H9 (cell line): ENCODE measurements at regions not wholly inside any gene's neighbourhood (a gene's known extent, or its start where the extent isn't known, plus 50 kb on each side); places are given as distances from the start of the nearest gene placed in this dataset.

ENCODE experiments used
- DNase-seq: peaks from one replicate; pipeline ENCODE4 v3.0.0-alpha.2; 2017
- H2AFZ ChIP-seq: one replicate; pipeline ENCODE4 v1.6.1; 2013; ENCODE audit warnings: mild to moderate bottlenecking, low read length, control low read depth, moderate library complexity
- H2AK5ac ChIP-seq: 2 replicates; pipeline ENCODE4 v1.6.1; 2013; ENCODE audit warnings: low read length, control low read depth, mixed read lengths; ENCODE audit not compliant: insufficient read length
- H2BK120ac ChIP-seq: one replicate; pipeline ENCODE4 v1.6.1; 2013; ENCODE audit warnings: low read depth, mild to moderate bottlenecking, low read length, control low read depth, inconsistent platforms; ENCODE audit not compliant: poor library complexity, severe bottlenecking
- H2BK12ac ChIP-seq: 2 replicates; pipeline ENCODE4 v1.6.1; 2013; ENCODE audit warnings: low read length, control low read depth, mixed read lengths, low read depth; ENCODE audit not compliant: insufficient read length
- H2BK15ac ChIP-seq: 2 replicates; pipeline ENCODE4 v1.6.1; 2013; ENCODE audit warnings: low read depth, low read length, control low read depth
- H2BK20ac ChIP-seq: one replicate; pipeline ENCODE4 v1.6.1; 2013; ENCODE audit warnings: low read depth, mild to moderate bottlenecking, low read length, control low read depth, inconsistent platforms; ENCODE audit not compliant: poor library complexity, severe bottlenecking
- H2BK5ac ChIP-seq: 2 replicates; pipeline ENCODE4 v1.6.1; 2013; ENCODE audit warnings: low read length, control low read depth, mixed read lengths; ENCODE audit not compliant: insufficient read length
- H3K14ac ChIP-seq: 2 replicates; pipeline ENCODE4 v1.6.1; 2013; ENCODE audit warnings: low read length, control low read depth; ENCODE audit not compliant: insufficient read depth
- H3K18ac ChIP-seq: 2 replicates; pipeline ENCODE4 v1.6.1; 2013; ENCODE audit warnings: low read depth, mild to moderate bottlenecking, mixed read lengths, low read length, control low read depth; ENCODE audit not compliant: insufficient read length
- H3K23ac ChIP-seq: 2 replicates; pipeline ENCODE4 v1.6.1; 2013; ENCODE audit warnings: low read length, control low read depth, mixed read lengths, low read depth; ENCODE audit not compliant: insufficient read length
- H3K23me2 ChIP-seq: 2 replicates; pipeline ENCODE4 v1.6.1; 2013; ENCODE audit warnings: low read depth, mild to moderate bottlenecking, mixed read lengths, low read length, control low read depth; ENCODE audit not compliant: insufficient read length, poor library complexity, severe bottlenecking
- H3K27ac ChIP-seq: 2 replicates; pipeline ENCODE4 v1.5.1; 2013; ENCODE audit warnings: low read length, control low read depth, mixed read lengths, low read depth; ENCODE audit not compliant: insufficient read length
- H3K27me3 ChIP-seq: 2 replicates; pipeline ENCODE4 v1.6.1; 2013; ENCODE audit warnings: low read length, control low read depth, inconsistent platforms; ENCODE audit not compliant: insufficient read depth
- H3K4ac ChIP-seq: 2 replicates; pipeline ENCODE4 v1.6.1; 2013; ENCODE audit warnings: low read depth, mild to moderate bottlenecking, control low read depth, inconsistent platforms, low read length, moderate library complexity
- H3K4me1 ChIP-seq: 2 replicates; pipeline ENCODE4 v1.6.1; 2013; ENCODE audit warnings: low read length, control low read depth, inconsistent platforms; ENCODE audit not compliant: insufficient read depth
- H3K4me2 ChIP-seq: 2 replicates; pipeline ENCODE4 v1.6.1; 2013; ENCODE audit warnings: low read length, control low read depth, mixed read lengths; ENCODE audit not compliant: insufficient read length, insufficient read depth
- H3K56ac ChIP-seq: 2 replicates; pipeline ENCODE4 v1.6.1; 2013; ENCODE audit warnings: low read depth, mild to moderate bottlenecking, mixed read lengths, low read length, control low read depth; ENCODE audit not compliant: insufficient read length
- H3K79me1 ChIP-seq: 2 replicates; pipeline ENCODE4 v1.6.1; 2013; ENCODE audit warnings: low read depth, mild to moderate bottlenecking, moderate library complexity, low read length, control low read depth, inconsistent platforms; ENCODE audit not compliant: insufficient read depth, poor library complexity, severe bottlenecking
- H3K79me2 ChIP-seq: 2 replicates; pipeline ENCODE4 v1.6.1; 2013; ENCODE audit warnings: low read length, control low read depth, inconsistent platforms; ENCODE audit not compliant: insufficient read depth
- H3K9ac ChIP-seq: 2 replicates; pipeline ENCODE4 v1.6.1; 2013; ENCODE audit warnings: low read length, control low read depth, mixed read lengths; ENCODE audit not compliant: insufficient read length; ENCODE audit errors: extremely low read depth
- H3K9me3 ChIP-seq: one replicate; pipeline ENCODE4 v1.6.1; 2013; ENCODE audit warnings: low read depth, low read length, inconsistent platforms; ENCODE audit not compliant: control insufficient read depth
- H3T11ph ChIP-seq: one replicate; pipeline ENCODE4 v1.6.1; 2013; ENCODE audit warnings: mild to moderate bottlenecking, low read length, control low read depth, inconsistent platforms
- H4K20me1 ChIP-seq: one replicate; pipeline ENCODE4 v1.6.1; 2013; ENCODE audit not compliant: control insufficient read depth, insufficient read length, insufficient read depth
- H4K5ac ChIP-seq: 2 replicates; pipeline ENCODE4 v1.6.1; 2013; ENCODE audit warnings: low read depth, mild to moderate bottlenecking, mixed read lengths, low read length, control low read depth; ENCODE audit not compliant: insufficient read length
- H4K8ac ChIP-seq: replicated peaks from 2 replicates; pipeline ENCODE4 v1.6.1; 2013; ENCODE audit warnings: low read length, control low read depth, mixed read lengths, low read depth; ENCODE audit not compliant: insufficient read length
- H4K91ac ChIP-seq: 2 replicates; pipeline ENCODE4 v1.6.1; 2013; ENCODE audit warnings: low read depth, mild to moderate bottlenecking, moderate library complexity, mixed read lengths, low read length, control low read depth; ENCODE audit not compliant: insufficient read length
- H3K27ac Mint-ChIP-seq, 3 experiments: 2 replicates in 2 of 3; 3 replicates in 1 of 3; pipeline ENCODE4 v1.8.0; 2020 to 2021; ENCODE audit warnings: mixed read lengths in 3 of 3, mild to moderate bottlenecking in 1 of 3, moderate library complexity in 1 of 3
- H3K27me3 Mint-ChIP-seq: 2 replicates; pipeline ENCODE4 v1.8.0; 2021; ENCODE audit warnings: low read depth, mild to moderate bottlenecking, moderate library complexity, mixed read lengths
- H3K36me3 Mint-ChIP-seq, 3 experiments: 2 replicates in 2 of 3; 3 replicates in 1 of 3; pipeline ENCODE4 v1.8.0; 2020 to 2021; ENCODE audit warnings: low read depth in 3 of 3, mixed read lengths in 3 of 3; ENCODE audit not compliant: insufficient read depth in 1 of 3
- H3K4me1 Mint-ChIP-seq, 2 experiments: 2 replicates each; pipeline ENCODE4 v1.8.0; 2020; ENCODE audit warnings: mixed read lengths in 2 of 2
- H3K4me3 Mint-ChIP-seq, 2 experiments: 2 replicates in 1 of 2; 3 replicates in 1 of 2; pipeline ENCODE4 v1.8.0; 2020 to 2021; ENCODE audit warnings: mild to moderate bottlenecking in 2 of 2, mixed read lengths in 2 of 2, moderate library complexity in 1 of 2
- H3K9me3 Mint-ChIP-seq, 2 experiments: 2 replicates in 1 of 2; 3 replicates in 1 of 2; pipeline ENCODE4 v1.8.0; 2020; ENCODE audit warnings: mild to moderate bottlenecking in 2 of 2, mixed read lengths in 2 of 2, moderate library complexity in 1 of 2
- WGBS: extraction: QIAGEN DNeasy Blood & Tissue Kit; methylation state at CpG from one replicate; pipeline ENCODE4 v1.1.7; 2013; ENCODE audit warnings: missing lambda C conversion rate, low lambda C conversion rate, mixed read lengths; ENCODE audit not compliant: insufficient read length; ENCODE audit errors: extremely low coverage; 5-methylcytosine and 5-hydroxymethylcytosine counted together
- TF ChIP-seq, protein P1 (sequence below): fragments of 200-600 bp; sonication (generic); conservative IDR thresholded peaks from 3 replicates; pipeline ENCODE4 v1.8.0; 2021; ENCODE audit warnings: antibody characterized with exemption, mild to moderate bottlenecking

- Histone ChIP-seq H3K4ac (no peak overlapping the region), H2BK20ac (no peak overlapping the region), H2AFZ (no peak overlapping the region), H2BK120ac (no peak overlapping the region), H2BK12ac (no peak overlapping the region), H3T11ph (no peak overlapping the region), H3K4me1 (no peaks in the 10 kb centered on the region), H2AK5ac (no peak overlapping the region), H3K56ac (no peak overlapping the region), H3K14ac (no peak overlapping the region), H3K18ac (no peak overlapping the region), H3K27ac (no peak overlapping the region), H4K91ac (no peak overlapping the region), H2BK5ac (no peak overlapping the region), H3K23ac (no peak overlapping the region), H4K20me1 (no peaks in the 10 kb centered on the region), H3K4me2 (no peak overlapping the region), H4K8ac (no peak overlapping the region), H3K79me2 (no peaks in the 10 kb centered on the region), H4K5ac (no peak overlapping the region), H3K27me3 (no peaks in the 10 kb centered on the region), H2BK15ac (no peak overlapping the region), H3K79me1 (no peaks in the 10 kb centered on the region), H3K23me2 (no peaks in the 10 kb centered on the region), H3K9me3 (no peaks in the 10 kb centered on the region), H3K9ac (no peak overlapping the region)
- peaks cover 11 to 31% (median 14%) of the 10 kb centered on the region in 3 experiments for H3K36me3 Mint-ChIP-seq
- H3K4me1 Mint-ChIP-seq = peaks cover 9 to 13% of the 10 kb centered on the region in 2 experiments
- H3K9me3 Mint-ChIP-seq = peaks cover 34 to 36% of the 10 kb centered on the region in 2 experiments
- DNase-seq = no peak
- no CpG with 5 or more reads among the region's 5 CpGs for WGBS
- no peak overlapping the region; a peak in 1 of 7 replicates for H3K27ac Mint-ChIP-seq
- H3K27me3 Mint-ChIP-seq = no peaks in the 10 kb centered on the region
- no peak overlapping the region for H3K4me3 Mint-ChIP-seq
- TF ChIP-seq, protein P1, sequence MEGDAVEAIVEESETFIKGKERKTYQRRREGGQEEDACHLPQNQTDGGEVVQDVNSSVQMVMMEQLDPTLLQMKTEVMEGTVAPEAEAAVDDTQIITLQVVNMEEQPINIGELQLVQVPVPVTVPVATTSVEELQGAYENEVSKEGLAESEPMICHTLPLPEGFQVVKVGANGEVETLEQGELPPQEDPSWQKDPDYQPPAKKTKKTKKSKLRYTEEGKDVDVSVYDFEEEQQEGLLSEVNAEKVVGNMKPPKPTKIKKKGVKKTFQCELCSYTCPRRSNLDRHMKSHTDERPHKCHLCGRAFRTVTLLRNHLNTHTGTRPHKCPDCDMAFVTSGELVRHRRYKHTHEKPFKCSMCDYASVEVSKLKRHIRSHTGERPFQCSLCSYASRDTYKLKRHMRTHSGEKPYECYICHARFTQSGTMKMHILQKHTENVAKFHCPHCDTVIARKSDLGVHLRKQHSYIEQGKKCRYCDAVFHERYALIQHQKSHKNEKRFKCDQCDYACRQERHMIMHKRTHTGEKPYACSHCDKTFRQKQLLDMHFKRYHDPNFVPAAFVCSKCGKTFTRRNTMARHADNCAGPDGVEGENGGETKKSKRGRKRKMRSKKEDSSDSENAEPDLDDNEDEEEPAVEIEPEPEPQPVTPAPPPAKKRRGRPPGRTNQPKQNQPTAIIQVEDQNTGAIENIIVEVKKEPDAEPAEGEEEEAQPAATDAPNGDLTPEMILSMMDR = no peak
Observed at GRCh38 chr2:21332993-21333625, 209.3 kb downstream of the TDRD15 start.
